Keratinocyte (primary cell): ENCODE measurements at regions not wholly inside any gene's neighbourhood (a gene's known extent, or its start where the extent isn't known, plus 50 kb on each side); places are given as distances from the start of the nearest gene placed in this dataset.
"Not testable (repeated sequence)": the region's sequence is repeated elsewhere in the genome, so short reads cannot be mapped to it uniquely, and the experiment has no call there.

Experiments
- DNase-seq: peaks from one replicate; pipeline ENCODE4 v3.0.0-alpha.2; 2011; ENCODE audit warnings: low read depth, missing footprints, low spot score
- FAIRE-seq: peaks from 2 replicates; lab custom pipeline; 2011; peaks lifted over from hg19 to GRCh38; lab: Jason Lieb, UNC
- H2AFZ ChIP-seq: 2 replicates; pipeline ENCODE4 v1.6.0; 2012; ENCODE audit warnings: low read length, control low read depth, inconsistent platforms; ENCODE audit not compliant: control insufficient read depth
- H3K27ac ChIP-seq: 2 replicates; pipeline ENCODE4 v1.5.1; 2011; ENCODE audit warnings: low read length; ENCODE audit not compliant: control insufficient read depth, insufficient read depth
- H3K27me3 ChIP-seq: 3 replicates; pipeline ENCODE4 v1.6.0; 2011; ENCODE audit warnings: low read length; ENCODE audit not compliant: control insufficient read depth, insufficient read depth; ENCODE audit errors: extremely low read depth
- H3K36me3 ChIP-seq, 2 experiments: 2 replicates in 1 of 2; 3 replicates in 1 of 2; pipeline ENCODE4 v1.5.1; 2011; ENCODE audit warnings: low read length in 2 of 2, mild to moderate bottlenecking in 1 of 2; ENCODE audit not compliant: control insufficient read depth in 2 of 2, insufficient read depth in 2 of 2; ENCODE audit errors: extremely low read depth in 1 of 2
- H3K4me1 ChIP-seq: 3 replicates; pipeline ENCODE4 v1.5.1; 2011; ENCODE audit warnings: low read length; ENCODE audit not compliant: control insufficient read depth, insufficient read depth; ENCODE audit errors: extremely low read depth
- H3K4me2 ChIP-seq: 3 replicates; pipeline ENCODE4 v1.6.0; 2011; ENCODE audit warnings: low read depth, low read length; ENCODE audit not compliant: control insufficient read depth, insufficient read depth; ENCODE audit errors: extremely low read depth
- H3K4me3 ChIP-seq, 3 experiments: fragments of 200-600 bp in 1 of 3; sonication (generic) in 1 of 3; 2 replicates in 2 of 3; 3 replicates in 1 of 3; pipeline ENCODE4 v1.5.1; 2011 to 2016; ENCODE audit warnings: low read length in 3 of 3, mild to moderate bottlenecking in 3 of 3, control low read depth in 2 of 3, inconsistent platforms in 1 of 3, low read depth in 1 of 3, mixed read lengths in 1 of 3, mixed run types in 1 of 3, moderate library complexity in 1 of 3; ENCODE audit not compliant: control insufficient read depth in 2 of 3, insufficient read depth in 2 of 3; ENCODE audit errors: extremely low read depth in 1 of 3
- H3K79me2 ChIP-seq: 2 replicates; pipeline ENCODE4 v1.6.0; 2012; ENCODE audit warnings: low read length; ENCODE audit not compliant: control insufficient read depth, insufficient read depth
- H3K9ac ChIP-seq: 3 replicates; pipeline ENCODE4 v1.6.0; 2011; ENCODE audit warnings: low read length; ENCODE audit not compliant: control insufficient read depth, insufficient read depth; ENCODE audit errors: extremely low read depth
- H3K9me1 ChIP-seq: 3 replicates; pipeline ENCODE4 v1.6.0; 2011; ENCODE audit warnings: low read length; ENCODE audit not compliant: control insufficient read depth, insufficient read depth; ENCODE audit errors: extremely low read depth
- H3K9me3 ChIP-seq: 2 replicates; pipeline ENCODE4 v1.5.1; 2012; ENCODE audit warnings: low read depth, low read length; ENCODE audit not compliant: control insufficient read depth
- H4K20me1 ChIP-seq: 3 replicates; pipeline ENCODE4 v1.6.0; 2011; ENCODE audit warnings: low read length; ENCODE audit not compliant: control insufficient read depth, insufficient read depth; ENCODE audit errors: extremely low read depth
- CTCF ChIP-seq, 3 experiments: IDR thresholded peaks in 1 of 3; conservative IDR thresholded peaks in 1 of 3; optimal IDR thresholded peaks in 1 of 3; 2 replicates in 2 of 3; 3 replicates in 1 of 3; pipeline versions ENCODE3 to v1.5.1; 2011; ENCODE audit warnings: low read length in 3 of 3, mild to moderate bottlenecking in 3 of 3, moderate library complexity in 2 of 3, control low read depth in 1 of 3, inconsistent platforms in 1 of 3; ENCODE audit not compliant: insufficient read depth in 2 of 3; ENCODE audit errors: extremely low read depth in 1 of 3
- EZH2 ChIP-seq: IDR thresholded peaks from one replicate; pipeline ENCODE4 v1.6.1; 2012; ENCODE audit warnings: inconsistent platforms, mild to moderate bottlenecking, low read length, moderate library complexity
- dilution Hi-C: fragments of 300-500 bp; cut with MboI; formaldehyde crosslinking; loops from one replicate; pipeline ENCODE4 v1.7.0; 2020; ENCODE audit warnings: low sequenced_read_pairs; ENCODE audit not compliant: extremely low pct_ligation_motif_present

- Histone ChIP-seq H2AFZ (no peak overlapping the region), H3K27me3 (no peaks in the 10 kb centered on the region), H4K20me1 (peaks cover 7% of the 10 kb centered on the region), H3K27ac (no peak overlapping the region), H3K4me3 (no peak overlapping the region), H3K79me2 (peaks cover 74% of the 10 kb centered on the region), H3K9ac (no peak overlapping the region), H3K4me2 (no peak overlapping the region), H3K4me1 (no peaks in the 10 kb centered on the region), H3K36me3 (peaks cover 2 to 5% of the 10 kb centered on the region in 2 experiments), H3K9me1 (no peaks in the 10 kb centered on the region), H3K9me3 (no peaks in the 10 kb centered on the region)
- TF ChIP-seq EZH2 = no peak
- no peak for TF ChIP-seq CTCF (optimal IDR thresholded peaks at IDR 0.05 in 1 of 3, IDR thresholded peaks at IDR 0.05 in 1 of 3, conservative IDR thresholded peaks at IDR 0.05 in 1 of 3; ENCODE audit: extremely low read depth in 1 of 3, insufficient read depth in 2 of 3, low read length in 3 of 3)
- FAIRE-seq (no peak), DNase-seq (no peak)
- dilution Hi-C loops = no loop called here
Observed at GRCh38 chr3:69484507-69485393, 98.9 kb upstream of the FRMD4B start.

DNA sequence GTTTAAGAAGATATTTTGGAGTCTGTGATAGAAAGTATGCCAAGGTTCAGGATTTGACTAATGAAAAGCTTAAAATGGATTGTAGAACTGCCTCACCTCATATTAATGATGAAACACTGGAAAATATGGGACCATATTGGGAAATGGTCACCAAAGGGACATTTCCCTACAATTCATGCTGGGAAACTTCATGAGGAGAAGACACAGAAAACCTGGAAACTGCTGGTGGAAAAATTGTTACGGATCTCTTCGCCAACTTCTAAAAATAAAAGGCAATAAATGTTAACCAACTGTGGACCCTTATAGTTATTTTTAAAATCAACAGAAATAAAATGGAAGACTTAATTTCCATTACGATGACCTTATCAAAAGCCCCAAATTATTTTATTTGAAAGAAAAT is 97.6 kb upstream of the FRMD4B start:
- no peaks in the 10 kb centered on the region for H3K27me3 ChIP-seq
- H3K9me3 ChIP-seq = no peaks in the 10 kb centered on the region
- no peak overlapping the region for H3K9ac ChIP-seq
- H3K4me3 ChIP-seq = no peak overlapping the region
- H3K9me1 ChIP-seq = no peaks in the 10 kb centered on the region
- H3K4me2 ChIP-seq = no peak overlapping the region
- dilution Hi-C loops = no loop called here
- TF ChIP-seq CTCF (optimal IDR thresholded peaks at IDR 0.05 in 1 of 3, IDR thresholded peaks at IDR 0.05 in 1 of 3, conservative IDR thresholded peaks at IDR 0.05 in 1 of 3; ENCODE audit: extremely low read depth in 1 of 3, insufficient read depth in 2 of 3, low read length in 3 of 3) (no peak), EZH2 (no peak)
- FAIRE-seq (no peak), DNase-seq (no peak)
- peaks cover 2 to 5% of the 10 kb centered on the region in 2 experiments for H3K36me3 ChIP-seq
- no peak overlapping the region for H3K27ac ChIP-seq
- no peak overlapping the region for H2AFZ ChIP-seq
- H4K20me1 ChIP-seq = peaks cover 7% of the 10 kb centered on the region
- H3K4me1 ChIP-seq = no peaks in the 10 kb centered on the region
- peaks cover 64% of the 10 kb centered on the region for H3K79me2 ChIP-seq

GRCh38 chr3:69480986-69481385 is 95.1 kb upstream of the FRMD4B start:
- dilution Hi-C loops, DNase-seq, H3K36me3 ChIP-seq, H3K27me3 ChIP-seq, FAIRE-seq, H3K9ac ChIP-seq, H3K9me1 ChIP-seq, H3K9me3 ChIP-seq, H3K4me2 ChIP-seq, H3K27ac ChIP-seq, H3K4me1 ChIP-seq, H3K4me3 ChIP-seq, H2AFZ ChIP-seq, H4K20me1 ChIP-seq: not testable (repeated sequence)
- peaks cover 40% of the 10 kb centered on the region for H3K79me2 ChIP-seq
